ENCODE measurements at regions not wholly inside any gene's neighbourhood (a gene's known extent, or its start where the extent isn't known, plus 50 kb on each side); places are given as distances from the start of the nearest gene placed in this dataset.

GRCh38 chr3:144185276-144185675 lies 213.7 kb downstream of the DIPK2A start:
- Histone ChIP-seq H4K5ac (ENCODE audit: insufficient read length, low read depth, low read length) (no peak overlapping the region), H3K9ac (ENCODE audit: extremely low read depth, insufficient read length, low read length) (no peak overlapping the region), H2BK5ac (ENCODE audit: insufficient read length, low read length) (no peak overlapping the region), H2BK15ac (ENCODE audit: low read depth, low read length) (no peak overlapping the region), H4K8ac (replicated peaks; ENCODE audit: insufficient read length, low read depth, low read length) (no peak overlapping the region), H3K27ac (ENCODE audit: insufficient read length, low read depth, low read length) (no peak overlapping the region), H3K4me2 (ENCODE audit: insufficient read depth, insufficient read length, low read length) (no peak overlapping the region), H3T11ph (ENCODE audit: low read length) (no peak overlapping the region), H2BK20ac (ENCODE audit: low read depth, low read length, poor library complexity, severe bottlenecking) (no peak overlapping the region), H3K9me3 (ENCODE audit: control insufficient read depth, low read depth, low read length) (no peaks in the 10 kb centered on the region), H3K23me2 (ENCODE audit: insufficient read length, low read depth, low read length, poor library complexity, severe bottlenecking) (no peaks in the 10 kb centered on the region), H2AFZ (ENCODE audit: low read length) (no peak overlapping the region), H2AK5ac (ENCODE audit: insufficient read length, low read length) (no peak overlapping the region), H3K27me3 (ENCODE audit: insufficient read depth, low read length) (no peaks in the 10 kb centered on the region), H3K23ac (ENCODE audit: insufficient read length, low read depth, low read length) (no peak overlapping the region), H3K79me2 (ENCODE audit: insufficient read depth, low read length) (no peaks in the 10 kb centered on the region), H4K91ac (ENCODE audit: insufficient read length, low read depth, low read length) (no peak overlapping the region), H3K4me1 (ENCODE audit: insufficient read depth, low read length) (peaks cover 3% of the 10 kb centered on the region; the same call in 1 of the 2 replicates), H4K20me1 (ENCODE audit: control insufficient read depth, insufficient read depth, insufficient read length) (no peaks in the 10 kb centered on the region), H3K4ac (ENCODE audit: low read depth, low read length) (no peak overlapping the region), H3K56ac (ENCODE audit: insufficient read length, low read depth, low read length) (no peak overlapping the region), H2BK12ac (ENCODE audit: insufficient read length, low read depth, low read length) (no peak overlapping the region), H3K79me1 (ENCODE audit: insufficient read depth, low read depth, low read length, poor library complexity, severe bottlenecking) (no peaks in the 10 kb centered on the region), H3K14ac (ENCODE audit: insufficient read depth, low read length) (no peak overlapping the region), H2BK120ac (ENCODE audit: low read depth, low read length, poor library complexity, severe bottlenecking) (no peak overlapping the region), H3K18ac (ENCODE audit: insufficient read length, low read depth, low read length) (no peak overlapping the region)
- H3K9me3 Mint-ChIP-seq = peaks cover 0 to 7% of the 10 kb centered on the region in 2 experiments; a peak in 2 of 5 replicates
- peaks cover 0 to 4% (median 0%) of the 10 kb centered on the region in 3 experiments; a peak in 2 of 7 replicates for H3K36me3 Mint-ChIP-seq (ENCODE audit: insufficient read depth in 1 of 3, low read depth in 3 of 3)
- no peak for DNase-seq
- H3K27me3 Mint-ChIP-seq (ENCODE audit: low read depth) = no peaks in the 10 kb centered on the region
- H3K4me1 Mint-ChIP-seq = peaks cover 11 to 16% of the 10 kb centered on the region in 2 experiments
- no peak for TF ChIP-seq CTCF (conservative IDR thresholded peaks at IDR 0.05)
- H3K27ac Mint-ChIP-seq = no peak overlapping the region
- WGBS (ENCODE audit: extremely low coverage, insufficient read length, low lambda C conversion rate) = no CpG with 5 or more reads among the region's 3 CpGs
- no peak overlapping the region for H3K4me3 Mint-ChIP-seq

Measured in H9 (cell line).